Stimulated activated CD8-positive, alpha-beta memory T cell treated with anti-CD3 and anti-CD28 coated beads, Interleukin-4, amount 100 ng/mL, for 1 hour (primary cell): ENCODE measurements at regions not wholly inside any gene's neighbourhood (a gene's known extent, or its start where the extent isn't known, plus 50 kb on each side); places are given as distances from the start of the nearest gene placed in this dataset.
"Not testable (repeated sequence)": the region's sequence is repeated elsewhere in the genome, so short reads cannot be mapped to it uniquely, and the experiment has no call there.

Experiments used
- DNase-seq, 2 donors: peaks; one replicate each; pipeline ENCODE4 v3.0.0-alpha.2; 2020; ENCODE audit warnings: low read depth in 2 of 2, low spot score in 1 of 2

GRCh38 chr21:15199414-15200383 lies 134.9 kb upstream of the NRIP1 start:
- no peak for DNase-seq

GRCh38 chr21:15203740-15204139 lies 138.9 kb upstream of the NRIP1 start:
- no peak for DNase-seq

GRCh38 chr21:15204140-15204969 lies 139.6 kb upstream of the NRIP1 start:
- DNase-seq = no peak

GRCh38 chr21:15204970-15205286 lies 140.1 kb upstream of the NRIP1 start:
- DNase-seq = no peak

- no peak for DNase-seq
Measured at GRCh38 chr21:15206514-15206913, 141.7 kb upstream of the NRIP1 start.

- DNase-seq = no peak
Measured at GRCh38 chr21:15207231-15207630, 142.4 kb upstream of the NRIP1 start.

- no peak for DNase-seq
Measured at GRCh38 chr21:15207635-15208370, 143.0 kb upstream of the NRIP1 start.

- no peak for DNase-seq
Measured at GRCh38 chr21:15208786-15209185, 144.0 kb upstream of the NRIP1 start.

- DNase-seq = no peak
Measured at GRCh38 chr21:15209224-15209623, 144.4 kb upstream of the NRIP1 start.

GRCh38 chr21:15210235-15210678 lies 145.5 kb upstream of the NRIP1 start:
- DNase-seq = no peak

- DNase-seq = no peak
Measured at GRCh38 chr21:15211491-15212133, 146.8 kb upstream of the NRIP1 start.

- DNase-seq = no peak
Measured at GRCh38 chr21:15212206-15212605, 147.4 kb upstream of the NRIP1 start.

- DNase-seq = not testable (repeated sequence)
Measured at GRCh38 chr21:15218476-15218875, 153.7 kb upstream of the NRIP1 start.

- no peak for DNase-seq
Measured at GRCh38 chr21:15219039-15219438, 154.2 kb upstream of the NRIP1 start.

GRCh38 chr21:15219894-15220293 lies 155.1 kb upstream of the NRIP1 start:
- no peak for DNase-seq

GRCh38 chr21:15221799-15222386 lies 157.1 kb upstream of the NRIP1 start:
- DNase-seq = no peak

GRCh38 chr21:15222707-15223106 lies 157.9 kb upstream of the NRIP1 start:
- no peak for DNase-seq

GRCh38 chr21:15224346-15225086 lies 159.7 kb upstream of the NRIP1 start:
- no peak for DNase-seq

- DNase-seq = no peak
Measured at GRCh38 chr21:15227919-15228318, 163.1 kb upstream of the NRIP1 start.

GRCh38 chr21:15229390-15229789 lies 164.6 kb upstream of the NRIP1 start:
- DNase-seq = no peak
